ENCODE measurements at regions not wholly inside any gene's neighbourhood (a gene's known extent, or its start where the extent isn't known, plus 50 kb on each side); places are given as distances from the start of the nearest gene placed in this dataset.

- no peak for DNase-seq
- Histone ChIP-seq H3K27ac (no peak overlapping the region), H3K36me3 (replicated peaks) (no peaks in the 10 kb centered on the region), H3K27me3 (replicated peaks) (no peaks in the 10 kb centered on the region), H3K4me3 (ENCODE audit: low read depth, low read length) (no peak overlapping the region)
- TF ChIP-seq CTCF (IDR thresholded peaks at IDR 0.05; ENCODE audit: low read depth, low read length, missing control alignments): no peak
- in situ Hi-C loops (cut with HindIII; ENCODE audit: low pct_ligation_motif_present, low sequenced_read_pairs): no loop called here
These were observed 224.1 kb upstream of the TMEM132C start for GRCh38 chr12:128042825-128043224.

GRCh38 chr12:128043317-128043716 is 223.7 kb upstream of the TMEM132C start:
- no peak for TF ChIP-seq CTCF (IDR thresholded peaks at IDR 0.05; ENCODE audit: low read depth, low read length, missing control alignments)
- H3K27ac ChIP-seq: no peak overlapping the region
- H3K4me3 ChIP-seq (ENCODE audit: low read depth, low read length): no peak overlapping the region
- no peaks in the 10 kb centered on the region for H3K36me3 ChIP-seq (replicated peaks)
- no peaks in the 10 kb centered on the region for H3K27me3 ChIP-seq (replicated peaks)
- in situ Hi-C loops (cut with HindIII; ENCODE audit: low pct_ligation_motif_present, low sequenced_read_pairs): no loop called here
- DNase-seq: no peak

- no peak for TF ChIP-seq CTCF (IDR thresholded peaks at IDR 0.05; ENCODE audit: low read depth, low read length, missing control alignments)
- Histone ChIP-seq H3K27ac (no peak overlapping the region), H3K27me3 (replicated peaks) (no peaks in the 10 kb centered on the region), H3K4me3 (ENCODE audit: low read depth, low read length) (no peak overlapping the region), H3K36me3 (replicated peaks) (no peaks in the 10 kb centered on the region)
- in situ Hi-C loops (cut with HindIII; ENCODE audit: low pct_ligation_motif_present, low sequenced_read_pairs): no loop called here
- no peak for DNase-seq
These were observed 219.5 kb upstream of the TMEM132C start for GRCh38 chr12:128047266-128048060.

GRCh38 chr12:128052331-128052730 is 214.6 kb upstream of the TMEM132C start:
- no peaks in the 10 kb centered on the region for H3K27me3 ChIP-seq (replicated peaks)
- TF ChIP-seq CTCF (IDR thresholded peaks at IDR 0.05; ENCODE audit: low read depth, low read length, missing control alignments): no peak
- H3K27ac ChIP-seq: no peak overlapping the region
- no peaks in the 10 kb centered on the region for H3K36me3 ChIP-seq (replicated peaks)
- no peak overlapping the region for H3K4me3 ChIP-seq (ENCODE audit: low read depth, low read length)
- DNase-seq: peak; percentile 48
- in situ Hi-C loops (cut with HindIII; ENCODE audit: low pct_ligation_motif_present, low sequenced_read_pairs): no loop called here

GRCh38 chr12:128052777-128053176 is 214.2 kb upstream of the TMEM132C start:
- no peak for DNase-seq
- Histone ChIP-seq H3K4me3 (ENCODE audit: low read depth, low read length) (no peak overlapping the region), H3K27me3 (replicated peaks) (no peaks in the 10 kb centered on the region), H3K27ac (no peak overlapping the region), H3K36me3 (replicated peaks) (no peaks in the 10 kb centered on the region)
- in situ Hi-C loops (cut with HindIII; ENCODE audit: low pct_ligation_motif_present, low sequenced_read_pairs): no loop called here
- no peak for TF ChIP-seq CTCF (IDR thresholded peaks at IDR 0.05; ENCODE audit: low read depth, low read length, missing control alignments)

- Histone ChIP-seq H3K36me3 (replicated peaks) (no peaks in the 10 kb centered on the region), H3K27ac (no peak overlapping the region), H3K4me3 (ENCODE audit: low read depth, low read length) (no peak overlapping the region), H3K27me3 (replicated peaks) (no peaks in the 10 kb centered on the region)
- no peak for DNase-seq
- in situ Hi-C loops (cut with HindIII; ENCODE audit: low pct_ligation_motif_present, low sequenced_read_pairs): no loop called here
- TF ChIP-seq CTCF (IDR thresholded peaks at IDR 0.05; ENCODE audit: low read depth, low read length, missing control alignments): no peak
These were observed 211.4 kb upstream of the TMEM132C start for GRCh38 chr12:128055567-128055966.
